HG03175 (cell line): ENCODE measurements at regions not wholly inside any gene's neighbourhood (a gene's known extent, or its start where the extent isn't known, plus 50 kb on each side); places are given as distances from the start of the nearest gene placed in this dataset.
"Not testable (repeated sequence)": the region's sequence is repeated elsewhere in the genome, so short reads cannot be mapped to it uniquely, and the experiment has no call there.

Experiments used
- ATAC-seq: cut with Tn5 transposase; IDR thresholded peaks from one replicate; pipeline ENCODE4 v1.9.1; 2021; ENCODE audit warnings: mild to moderate bottlenecking, moderate library complexity; ENCODE audit not compliant: unreplicated experiment

- ATAC-seq = no peak
Measured at GRCh38 chr2:236346366-236346765, 82.2 kb upstream of the ASB18 start.

GRCh38 chr2:236348279-236348678 lies 84.1 kb upstream of the ASB18 start:
- no peak for ATAC-seq

GRCh38 chr2:236348976-236349375 lies 84.8 kb upstream of the ASB18 start:
- no peak for ATAC-seq

DNA sequence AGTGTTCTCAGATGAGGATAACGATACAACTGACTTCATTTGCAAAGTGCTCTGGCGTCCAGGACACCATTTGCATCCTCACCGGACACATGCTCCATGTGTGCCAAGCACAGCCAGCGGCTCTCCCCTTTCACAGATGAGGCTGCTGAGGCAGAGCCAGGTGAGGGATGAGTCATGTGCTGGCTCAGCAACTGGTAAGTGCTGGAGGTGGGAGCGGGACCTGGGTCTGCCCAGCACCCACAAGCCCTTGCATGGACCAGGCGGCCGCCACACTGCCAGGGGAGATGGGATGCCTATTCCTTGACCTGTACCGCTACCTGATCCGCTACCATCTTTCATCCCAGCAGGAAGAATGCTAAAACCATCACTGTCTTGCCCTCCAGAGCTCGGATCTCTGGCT lies 86.2 kb upstream of the ASB18 start:
- no peak for ATAC-seq

- no peak for ATAC-seq
Measured at GRCh38 chr2:236351966-236352525, 87.8 kb upstream of the ASB18 start.

DNA sequence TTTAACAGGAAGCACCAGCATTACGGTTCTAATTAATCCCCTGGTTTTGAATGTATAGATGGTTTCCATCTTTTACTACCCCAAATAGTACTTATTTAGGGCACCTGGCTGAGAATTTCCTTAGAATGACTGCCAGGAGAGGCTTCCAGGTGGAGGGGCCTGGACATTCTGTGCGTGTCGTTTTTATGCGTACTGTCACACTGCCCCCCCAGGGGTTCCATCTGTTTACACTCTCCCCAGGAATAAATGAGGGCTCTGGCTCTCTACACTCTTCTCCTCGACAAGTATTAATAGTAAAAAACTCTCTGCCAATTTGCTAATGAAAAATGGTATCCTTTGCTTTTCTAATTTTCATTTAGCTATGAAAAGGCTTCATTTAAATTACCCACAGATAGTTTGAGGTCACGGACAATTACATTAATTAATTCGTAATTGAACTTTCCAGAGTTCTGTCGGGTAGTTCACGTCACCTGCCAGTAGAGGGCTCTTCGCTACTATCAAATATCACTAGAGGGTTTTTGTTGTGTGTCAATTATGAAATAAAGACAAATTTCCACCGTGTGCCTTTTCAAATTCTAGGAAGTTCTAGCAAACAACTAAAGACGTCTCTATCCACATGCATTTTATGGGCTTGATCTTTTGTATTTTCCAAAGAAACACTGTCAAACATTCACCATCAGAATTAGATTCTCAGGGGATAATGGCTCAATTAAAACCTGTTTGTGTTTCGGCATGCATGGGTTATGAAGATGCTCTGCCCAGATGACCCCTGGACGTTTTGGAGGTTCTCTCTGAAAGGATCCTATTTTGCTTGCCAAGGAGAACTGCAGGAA lies 88.8 kb upstream of the ASB18 start:
- no peak for ATAC-seq

DNA sequence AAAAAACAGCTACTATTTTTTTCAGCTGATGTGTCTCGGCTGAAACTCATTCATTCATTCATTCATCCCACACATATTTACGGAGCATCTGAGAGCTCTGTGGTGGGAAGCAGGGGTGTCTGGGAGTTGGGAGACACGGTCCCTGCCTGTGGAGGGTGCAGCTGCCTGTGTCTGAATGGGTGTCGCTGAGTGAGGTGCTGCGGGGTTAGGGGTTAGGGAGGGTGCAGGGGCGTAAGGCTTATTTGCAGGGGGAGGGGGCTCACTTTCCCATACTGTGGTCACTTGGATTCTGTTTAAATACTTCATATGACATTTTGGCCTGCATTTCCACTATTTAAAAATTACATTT lies 89.4 kb upstream of the ASB18 start:
- ATAC-seq = no peak

DNA sequence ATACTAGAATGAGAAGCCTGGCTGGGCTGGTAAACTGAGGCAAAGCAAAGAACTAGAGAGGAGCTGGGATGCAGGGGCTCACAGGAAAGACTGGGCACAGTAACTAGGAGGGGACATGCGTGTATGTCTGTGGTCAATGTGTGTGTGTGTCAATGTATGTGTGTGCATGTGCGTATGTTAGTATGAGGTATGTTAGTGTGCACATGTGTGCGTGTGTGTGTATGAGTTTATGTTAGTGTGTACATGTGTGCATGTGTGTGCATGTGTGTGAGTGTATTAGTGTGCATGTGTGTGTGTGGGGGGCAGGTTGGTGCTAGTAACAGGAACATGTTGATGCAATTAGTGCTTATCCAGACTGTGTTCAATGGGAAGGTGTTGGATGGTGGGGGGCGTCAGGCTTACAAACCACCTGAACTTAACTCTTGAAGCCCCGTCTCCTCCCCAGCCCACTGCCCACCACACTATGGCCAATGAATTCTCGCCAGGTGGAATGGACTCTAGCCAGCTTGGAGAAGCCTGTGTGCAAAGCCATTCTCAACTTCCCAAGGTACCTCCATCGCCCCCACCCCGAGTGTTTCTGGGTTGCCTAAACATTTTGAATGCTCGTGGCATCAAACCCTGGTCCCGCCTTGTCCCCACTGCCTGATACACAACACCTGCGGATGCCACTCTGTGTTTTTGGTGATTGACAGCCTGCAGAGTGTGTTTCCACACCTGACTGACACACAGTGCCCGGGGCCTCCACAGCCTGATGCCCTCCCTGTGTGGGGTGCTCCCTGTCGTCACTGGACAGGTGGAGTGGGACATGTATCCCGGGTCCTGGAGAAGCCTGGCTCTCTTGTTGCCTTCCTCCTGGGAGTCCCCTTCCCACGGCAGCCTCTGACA lies 90.1 kb upstream of the ASB18 start:
- ATAC-seq = no peak

DNA sequence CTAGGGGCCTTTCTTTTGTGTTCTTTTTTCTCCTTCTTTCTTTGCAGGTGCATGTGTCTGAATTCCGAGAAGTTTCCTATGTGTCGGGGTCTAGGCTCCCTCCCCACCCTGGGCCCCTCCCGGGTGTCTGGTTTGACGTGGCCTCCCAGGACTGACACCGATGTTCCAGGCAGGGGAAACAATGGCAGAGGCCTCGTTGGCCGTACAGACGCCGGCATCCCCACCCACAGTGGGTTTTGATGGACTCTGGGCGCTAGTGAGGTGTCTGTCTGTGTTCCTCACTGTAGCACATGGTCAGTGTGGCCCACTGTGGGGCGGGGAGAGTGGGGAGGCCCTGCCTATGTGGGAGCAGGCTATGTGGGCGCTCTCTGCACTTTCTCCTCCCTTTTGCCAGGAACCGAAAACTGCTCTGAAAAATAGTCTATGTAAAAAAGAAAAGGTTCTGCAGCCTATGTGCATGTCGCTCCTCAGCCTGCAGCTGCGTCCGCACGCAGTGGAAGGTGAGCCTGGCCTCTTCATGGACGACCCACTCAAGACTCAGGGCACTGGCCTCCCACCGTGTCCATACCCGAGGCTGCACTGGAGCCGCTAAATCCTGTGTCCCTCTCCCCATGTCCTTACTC lies 90.9 kb upstream of the ASB18 start:
- no peak for ATAC-seq

GRCh38 chr2:236355911-236356310 lies 91.7 kb upstream of the ASB18 start:
- no peak for ATAC-seq

DNA sequence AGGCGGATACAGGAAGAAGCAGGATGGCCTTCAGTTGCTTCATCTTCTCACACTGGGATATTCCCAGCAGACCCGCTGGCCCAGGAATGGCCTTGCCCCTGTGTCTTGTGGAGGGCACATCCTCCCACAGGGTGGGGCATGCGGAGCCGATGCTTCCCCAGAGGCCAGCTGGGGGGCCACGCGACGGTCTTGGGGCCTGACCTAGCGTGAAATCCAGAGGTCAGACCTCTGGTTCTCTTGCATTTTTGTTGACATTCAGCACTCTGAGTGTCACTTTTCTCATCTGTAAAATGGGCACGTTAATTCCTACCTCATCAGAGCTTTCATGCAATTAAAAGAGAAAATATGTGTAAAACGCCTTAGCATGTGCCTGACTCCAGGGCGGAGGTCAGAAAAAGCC lies 92.1 kb upstream of the ASB18 start:
- ATAC-seq = not testable (repeated sequence)

- ATAC-seq = not testable (repeated sequence)
Measured at GRCh38 chr2:236358482-236358881, 94.3 kb upstream of the ASB18 start.

GRCh38 chr2:236359426-236360045 lies 95.3 kb upstream of the ASB18 start:
- ATAC-seq = no peak

DNA sequence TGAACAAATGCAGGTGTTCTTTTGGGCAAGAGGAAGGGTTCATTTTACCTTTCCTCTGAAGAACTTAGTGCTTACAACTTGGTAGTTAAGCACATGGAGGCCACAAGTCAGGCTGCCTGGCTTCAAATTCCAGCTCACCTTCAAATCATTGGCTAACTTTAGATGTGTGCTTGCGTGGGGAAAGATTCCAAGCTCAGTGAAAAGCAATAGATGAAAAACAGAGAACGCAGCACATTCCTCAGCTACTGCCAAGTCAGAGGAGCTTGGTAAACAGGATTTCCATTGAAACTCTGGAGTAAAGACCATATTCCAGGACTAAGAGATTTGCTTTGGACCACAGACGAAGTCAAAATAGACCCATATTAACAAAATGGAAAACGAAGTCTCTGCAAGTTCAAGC lies 96.3 kb upstream of the ASB18 start:
- ATAC-seq = no peak

- no peak for ATAC-seq
Measured at GRCh38 chr2:236363711-236364277, 99.6 kb upstream of the ASB18 start.

- no peak for ATAC-seq
Measured at GRCh38 chr2:236365258-236366048, 101.2 kb upstream of the ASB18 start.

- no peak for ATAC-seq
Measured at GRCh38 chr2:236366049-236366387, 101.8 kb upstream of the ASB18 start.

DNA sequence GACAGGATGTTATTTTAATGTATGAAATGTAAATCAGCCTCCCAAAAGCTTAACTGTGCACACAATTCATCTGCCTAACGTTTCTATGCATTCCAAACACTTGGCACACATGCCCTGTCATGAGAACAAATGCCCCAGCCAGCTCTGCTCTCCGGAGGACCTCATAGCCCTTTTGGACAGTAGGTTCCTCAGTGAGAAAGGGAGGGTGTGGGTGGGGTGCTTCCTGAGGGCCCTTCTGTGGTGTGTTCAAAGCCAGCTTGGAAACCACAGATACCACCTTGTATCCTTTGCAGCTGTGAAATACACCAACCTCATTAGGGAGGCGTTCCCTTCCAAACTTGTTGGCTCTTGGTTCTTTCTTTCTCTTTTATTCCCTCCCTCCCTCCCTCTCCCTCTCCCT lies 102.2 kb upstream of the ASB18 start:
- no peak for ATAC-seq

DNA sequence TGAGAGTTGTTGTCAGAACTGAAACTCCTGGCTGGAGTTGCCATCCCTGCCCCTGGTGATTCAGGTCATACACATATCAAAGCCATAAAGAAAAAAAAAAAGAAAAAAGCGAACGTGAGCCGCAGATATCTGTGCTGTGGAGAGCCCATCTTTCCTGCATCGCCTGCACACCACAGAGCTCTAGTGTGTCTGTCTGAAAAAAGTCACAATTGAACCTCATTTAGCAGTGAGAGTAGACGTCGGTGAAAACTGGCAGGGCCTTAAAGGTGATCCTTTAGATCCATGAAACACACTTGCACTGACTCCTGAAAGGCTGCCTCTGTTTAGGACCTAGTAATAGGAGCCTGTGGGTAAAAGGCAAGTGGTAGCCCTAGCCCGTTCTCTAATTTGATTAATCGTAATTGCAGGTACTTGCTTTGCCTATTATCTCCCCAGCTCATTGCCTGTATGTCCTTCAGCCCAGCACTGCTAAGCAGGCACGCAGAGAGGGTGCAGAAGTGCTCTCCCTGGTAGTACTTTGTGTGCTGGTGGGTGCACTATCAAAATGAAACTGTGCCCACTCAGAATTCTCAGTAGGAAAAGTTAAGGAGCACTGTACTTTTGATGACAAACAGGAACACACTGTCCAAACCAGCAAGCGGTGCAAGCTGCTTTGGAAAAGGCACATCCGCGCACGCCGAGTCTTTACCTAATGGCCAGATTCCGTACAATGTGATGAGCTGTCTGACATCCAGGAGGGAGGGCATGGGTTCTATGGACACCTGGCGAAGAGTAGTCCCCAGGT lies 103.5 kb upstream of the ASB18 start:
- no peak for ATAC-seq
